Amygdala (tissue), 56 donors: ENCODE measurements at regions not wholly inside any gene's neighbourhood (a gene's known extent, or its start where the extent isn't known, plus 50 kb on each side); places are given as distances from the start of the nearest gene placed in this dataset.
"Not testable (repeated sequence)": the region's sequence is repeated elsewhere in the genome, so short reads cannot be mapped to it uniquely, and the experiment has no call there.

ENCODE experiments used
- DNase-seq, 56 donors: peaks; one replicate each; lab custom pipeline; 2025; lab: John Stamatoyannopoulos, UW

- no peak for DNase-seq
These were observed 394.8 kb downstream of the KIF20B start for GRCh38 chr10:90096196-90096595.

GRCh38 chr10:90107581-90107980 lies 406.2 kb downstream of the KIF20B start:
- not testable (repeated sequence) for DNase-seq

- no peak for DNase-seq
These were observed 410.3 kb downstream of the KIF20B start for GRCh38 chr10:90111671-90112070.

- no peak for DNase-seq
These were observed 411.3 kb downstream of the KIF20B start for GRCh38 chr10:90112681-90113080.

GRCh38 chr10:90118567-90118966 lies 417.2 kb downstream of the KIF20B start:
- not testable (repeated sequence) for DNase-seq

- not testable (repeated sequence) for DNase-seq
These were observed 418.4 kb downstream of the KIF20B start for GRCh38 chr10:90119631-90120280.

- DNase-seq = peak in 8 of 56 donors; percentile 3 to 42 (median 7)
These were observed 424.3 kb downstream of the KIF20B start for GRCh38 chr10:90125456-90126255.

DNA sequence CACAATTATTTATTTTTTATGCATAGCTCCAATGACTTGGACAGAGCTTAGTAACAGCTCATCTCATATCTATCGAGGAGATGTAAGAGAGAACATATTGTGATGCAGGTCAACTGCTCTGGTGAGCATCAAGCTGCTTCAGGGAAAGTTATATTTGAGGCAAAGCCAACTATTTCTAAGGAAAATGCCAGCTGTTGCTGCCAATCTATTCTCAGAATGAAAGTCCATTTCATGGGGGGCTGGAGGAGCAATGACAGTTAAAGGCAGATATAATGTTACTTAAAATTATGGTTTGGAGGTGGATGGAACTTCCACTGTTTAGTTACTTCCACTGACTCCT lies 424.8 kb downstream of the KIF20B start:
- DNase-seq = peak in 1 of 56 donors; percentile 29

- DNase-seq = no peak
These were observed 429.1 kb downstream of the KIF20B start for GRCh38 chr10:90130321-90131086.

DNA sequence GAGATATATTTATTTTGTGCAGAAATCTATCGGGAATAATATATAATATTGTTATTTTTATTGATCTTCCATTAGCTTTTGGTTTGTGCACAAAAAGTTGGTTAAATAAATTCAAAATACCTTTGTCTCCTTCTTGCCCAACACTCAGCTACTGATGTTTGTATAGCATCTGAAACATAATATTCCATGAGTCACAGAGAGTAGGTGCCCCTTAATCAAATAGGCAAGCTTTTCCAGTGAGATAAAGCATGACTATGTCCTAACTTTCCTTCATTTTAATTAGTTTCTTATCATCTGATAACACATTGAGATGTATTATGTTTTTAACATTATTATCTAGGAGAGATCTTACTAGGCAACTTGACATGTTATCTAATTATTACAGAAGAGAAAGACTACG lies 432.2 kb downstream of the KIF20B start:
- DNase-seq = no peak

DNA sequence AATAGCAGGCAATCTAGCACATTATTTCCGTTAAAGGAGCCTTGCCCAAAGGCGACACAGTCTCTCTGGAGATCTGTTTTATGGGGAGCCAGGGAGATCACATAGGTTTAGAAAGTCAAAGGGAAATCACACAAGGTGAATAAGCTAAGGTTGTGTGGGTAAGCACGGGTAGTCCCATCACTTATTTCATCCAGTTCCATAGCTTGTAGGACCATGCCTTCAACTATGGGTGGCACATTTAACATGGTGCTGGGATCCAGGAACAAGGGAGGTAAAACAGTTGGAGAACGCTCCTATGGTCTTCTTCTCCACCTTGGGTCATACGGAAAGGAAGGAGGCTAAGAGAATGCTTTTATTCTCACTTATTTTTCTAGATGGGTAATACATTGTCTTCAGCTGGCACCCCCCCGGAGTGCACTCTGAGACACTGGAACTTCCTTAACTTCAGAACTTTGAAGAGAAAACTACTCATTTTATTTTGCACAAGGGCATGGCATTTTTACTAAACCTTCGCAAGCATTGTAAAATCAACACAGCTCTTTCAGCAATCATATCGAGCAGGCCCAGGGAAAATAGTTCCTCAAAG lies 435.4 kb downstream of the KIF20B start:
- no peak for DNase-seq

DNA sequence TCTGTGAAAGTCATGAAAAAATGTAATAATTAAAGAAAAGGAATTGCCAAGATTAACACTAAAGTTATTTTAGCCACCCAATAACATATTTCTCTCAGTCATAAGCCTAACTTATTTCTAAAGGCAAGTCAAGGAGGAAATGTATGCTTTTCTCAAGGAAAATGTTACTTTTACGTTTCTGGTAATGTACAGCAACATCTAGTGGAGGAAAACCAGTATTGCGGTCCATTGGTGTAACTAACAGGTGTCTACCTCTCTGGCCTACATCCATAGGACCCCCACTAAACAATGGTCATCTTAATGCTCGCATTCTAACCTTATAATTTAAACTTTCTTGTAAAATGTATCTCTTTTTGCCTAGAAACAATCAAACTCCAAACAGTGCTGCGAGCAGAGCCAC lies 437.5 kb downstream of the KIF20B start:
- DNase-seq = no peak

- DNase-seq = no peak
These were observed 440.4 kb downstream of the KIF20B start for GRCh38 chr10:90141791-90142190.

GRCh38 chr10:90143937-90144336 lies 442.5 kb downstream of the KIF20B start:
- DNase-seq = no peak

- no peak for DNase-seq
These were observed 446.9 kb downstream of the KIF20B start for GRCh38 chr10:90148116-90148855.

DNA sequence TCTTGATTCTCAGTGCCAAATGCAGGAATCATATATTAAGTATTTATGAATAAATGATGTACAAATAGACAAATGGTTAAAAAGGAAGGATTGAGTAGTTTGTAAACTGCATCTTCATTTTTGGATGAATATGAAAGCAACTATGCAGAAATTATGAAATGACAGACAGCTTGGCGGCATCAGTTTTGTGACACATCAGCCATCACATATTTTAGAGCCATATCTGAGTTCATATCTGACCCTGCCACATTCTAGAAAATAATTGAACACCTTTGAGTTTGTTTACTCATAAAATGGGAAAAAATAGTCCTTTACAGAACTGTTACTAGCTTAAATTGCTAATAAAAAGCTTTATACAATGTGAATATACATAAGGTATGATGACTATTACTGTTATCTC lies 448.2 kb downstream of the KIF20B start:
- DNase-seq = no peak

GRCh38 chr10:90162271-90162853 lies 461.0 kb downstream of the KIF20B start:
- DNase-seq = no peak

DNA sequence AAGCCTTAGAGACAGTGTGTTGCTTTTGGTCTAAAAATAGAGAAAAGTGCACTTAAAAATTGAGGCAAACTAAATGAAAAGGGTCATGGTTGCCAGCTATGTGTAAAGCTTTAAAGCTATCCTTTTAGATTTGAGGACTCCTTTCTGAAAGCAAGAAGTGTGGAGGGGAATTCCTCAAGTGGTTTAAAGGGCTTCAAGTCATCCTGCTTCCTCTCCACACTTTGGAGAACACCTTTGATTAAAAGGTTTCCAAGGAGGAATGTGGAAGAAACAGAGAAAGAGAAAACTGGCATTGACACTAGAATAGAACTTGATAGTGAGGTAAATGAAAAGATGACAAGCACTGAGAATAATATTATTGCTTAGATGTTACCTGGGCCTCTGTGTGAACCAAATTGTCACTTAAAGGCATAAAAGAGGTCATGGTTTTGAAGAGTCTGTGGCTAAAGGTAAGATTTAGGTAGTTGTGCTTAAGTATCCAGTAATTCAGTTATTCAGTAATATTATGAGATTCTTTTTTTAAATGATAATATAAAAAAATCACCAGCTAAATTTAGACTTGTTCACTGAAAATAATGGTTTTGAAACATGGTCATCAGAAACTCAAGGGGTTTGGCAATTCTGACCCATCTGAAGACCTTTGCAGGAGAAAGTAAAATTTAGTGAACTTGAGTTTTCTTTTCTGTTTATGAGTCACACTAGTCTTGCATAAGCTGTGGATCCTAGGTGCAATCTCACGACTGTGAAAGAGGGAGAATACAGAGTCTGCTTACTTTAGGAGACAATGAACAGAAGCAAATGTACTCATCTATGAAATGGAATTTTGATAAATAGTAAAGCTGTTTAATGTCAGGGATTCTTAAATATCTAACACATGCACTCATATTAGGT lies 466.0 kb downstream of the KIF20B start:
- DNase-seq = no peak

- no peak for DNase-seq
These were observed 466.9 kb downstream of the KIF20B start for GRCh38 chr10:90168244-90168643.
